GM12873 (cell line): ENCODE measurements at regions not wholly inside any gene's neighbourhood (a gene's known extent, or its start where the extent isn't known, plus 50 kb on each side); places are given as distances from the start of the nearest gene placed in this dataset.

Source experiments
- CTCF ChIP-seq: IDR thresholded peaks from 2 replicates; pipeline ENCODE4 v1.5.1; 2012; ENCODE audit warnings: low read depth, mild to moderate bottlenecking, moderate library complexity, low read length, control low read depth; ENCODE audit not compliant: insufficient read depth; ENCODE audit errors: missing control alignments

- TF ChIP-seq CTCF = no peak
Measured at GRCh38 chr6:110543106-110543505, 66.7 kb upstream of the SLC22A16 start.

GRCh38 chr6:110542311-110543024 is 66.1 kb upstream of the SLC22A16 start:
- no peak for TF ChIP-seq CTCF

GRCh38 chr6:110541701-110542309 is 65.4 kb upstream of the SLC22A16 start:
- TF ChIP-seq CTCF = no peak

- TF ChIP-seq CTCF = no peak
Measured at GRCh38 chr6:110538416-110539160, 62.2 kb upstream of the SLC22A16 start.

GRCh38 chr6:110537208-110538123 is 61.1 kb upstream of the SLC22A16 start:
- TF ChIP-seq CTCF = no peak

GRCh38 chr6:110534731-110535492 is 58.5 kb upstream of the SLC22A16 start:
- TF ChIP-seq CTCF = no peak
